ENCODE measurements at regions not wholly inside any gene's neighbourhood (a gene's known extent, or its start where the extent isn't known, plus 50 kb on each side); places are given as distances from the start of the nearest gene placed in this dataset.

DNA sequence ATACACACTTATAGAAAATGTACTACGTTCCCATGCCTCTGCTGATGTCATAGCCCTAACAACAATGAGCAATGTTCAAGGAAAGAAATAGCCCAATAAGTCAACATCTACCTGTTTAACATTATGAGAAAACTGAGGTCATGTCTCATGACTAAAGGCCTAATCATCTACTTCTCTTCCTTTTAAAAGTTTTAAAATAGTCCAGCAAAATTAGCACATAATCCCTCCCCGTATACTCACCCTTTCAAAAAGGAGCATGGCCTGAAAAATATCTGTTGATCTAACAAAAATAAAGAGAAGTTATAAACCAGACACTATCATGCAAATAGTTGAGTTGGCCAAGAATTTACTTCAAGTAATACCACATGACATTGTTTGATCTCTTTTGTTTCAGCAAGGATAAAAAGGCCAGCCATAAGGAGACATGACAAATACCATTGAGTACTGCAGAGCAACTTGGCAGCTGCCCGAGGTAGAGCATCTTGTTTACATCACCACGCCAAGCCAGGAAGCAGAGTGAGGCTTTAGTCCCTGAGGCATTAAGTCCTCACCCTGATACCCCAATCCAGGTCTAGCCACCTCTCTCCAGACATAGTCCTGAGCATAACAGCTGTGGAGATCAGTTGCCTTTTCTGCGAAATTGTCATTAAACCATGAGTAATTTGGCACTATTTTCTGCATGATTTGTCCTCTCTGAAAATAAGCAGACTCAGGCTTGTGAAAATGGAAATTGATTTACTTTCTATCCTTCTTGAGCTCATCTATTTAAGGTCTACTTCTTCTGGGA, 137.4 kb upstream of the ETAA1 start:
- Mint-ChIP-seq H3K27me3 (ENCODE audit: low read depth) (no peaks in the 10 kb centered on the region), H3K9me3 (no peaks in the 10 kb centered on the region), H3K4me3 (no peak overlapping the region), H3K36me3 (ENCODE audit: insufficient read depth in 1 of 3, low read depth in 3 of 3) (no peaks in the 10 kb centered on the region), H3K27ac (no peak overlapping the region), H3K4me1 (no peaks in the 10 kb centered on the region)
- H3K4me2 ChIP-seq (ENCODE audit: insufficient read depth, insufficient read length, low read length): no peak overlapping the region
- no peaks in the 10 kb centered on the region; the same call in 1 of the 2 replicates for H3K27me3 ChIP-seq (ENCODE audit: insufficient read depth, low read length)
- H3K14ac ChIP-seq (ENCODE audit: insufficient read depth, low read length): no peak overlapping the region
- no peak overlapping the region for H2BK120ac ChIP-seq (ENCODE audit: low read depth, low read length, poor library complexity, severe bottlenecking)
- no peaks in the 10 kb centered on the region for H4K20me1 ChIP-seq (ENCODE audit: control insufficient read depth, insufficient read depth, insufficient read length)
- no peak overlapping the region for H2AFZ ChIP-seq (ENCODE audit: low read length)
- no peak for DNase-seq
- H3K27ac ChIP-seq (ENCODE audit: insufficient read length, low read depth, low read length): no peak overlapping the region
- H3K4ac ChIP-seq (ENCODE audit: low read depth, low read length): no peak overlapping the region
- H3K23ac ChIP-seq (ENCODE audit: insufficient read length, low read depth, low read length): no peak overlapping the region
- H3K56ac ChIP-seq (ENCODE audit: insufficient read length, low read depth, low read length): no peak overlapping the region
- H2BK20ac ChIP-seq (ENCODE audit: low read depth, low read length, poor library complexity, severe bottlenecking): no peak overlapping the region
- no peak overlapping the region for H4K5ac ChIP-seq (ENCODE audit: insufficient read length, low read depth, low read length)
- H3K23me2 ChIP-seq (ENCODE audit: insufficient read length, low read depth, low read length, poor library complexity, severe bottlenecking): no peaks in the 10 kb centered on the region
- no peaks in the 10 kb centered on the region for H3K9me3 ChIP-seq (ENCODE audit: control insufficient read depth, low read depth, low read length)
- H3K9ac ChIP-seq (ENCODE audit: extremely low read depth, insufficient read length, low read length): no peak overlapping the region
- TF ChIP-seq, protein P1, sequence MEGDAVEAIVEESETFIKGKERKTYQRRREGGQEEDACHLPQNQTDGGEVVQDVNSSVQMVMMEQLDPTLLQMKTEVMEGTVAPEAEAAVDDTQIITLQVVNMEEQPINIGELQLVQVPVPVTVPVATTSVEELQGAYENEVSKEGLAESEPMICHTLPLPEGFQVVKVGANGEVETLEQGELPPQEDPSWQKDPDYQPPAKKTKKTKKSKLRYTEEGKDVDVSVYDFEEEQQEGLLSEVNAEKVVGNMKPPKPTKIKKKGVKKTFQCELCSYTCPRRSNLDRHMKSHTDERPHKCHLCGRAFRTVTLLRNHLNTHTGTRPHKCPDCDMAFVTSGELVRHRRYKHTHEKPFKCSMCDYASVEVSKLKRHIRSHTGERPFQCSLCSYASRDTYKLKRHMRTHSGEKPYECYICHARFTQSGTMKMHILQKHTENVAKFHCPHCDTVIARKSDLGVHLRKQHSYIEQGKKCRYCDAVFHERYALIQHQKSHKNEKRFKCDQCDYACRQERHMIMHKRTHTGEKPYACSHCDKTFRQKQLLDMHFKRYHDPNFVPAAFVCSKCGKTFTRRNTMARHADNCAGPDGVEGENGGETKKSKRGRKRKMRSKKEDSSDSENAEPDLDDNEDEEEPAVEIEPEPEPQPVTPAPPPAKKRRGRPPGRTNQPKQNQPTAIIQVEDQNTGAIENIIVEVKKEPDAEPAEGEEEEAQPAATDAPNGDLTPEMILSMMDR (conservative IDR thresholded peaks at IDR 0.05): no peak
- no peak overlapping the region for H4K91ac ChIP-seq (ENCODE audit: insufficient read length, low read depth, low read length)
- no peak overlapping the region for H2BK12ac ChIP-seq (ENCODE audit: insufficient read length, low read depth, low read length)
- no peak overlapping the region for H3T11ph ChIP-seq (ENCODE audit: low read length)
- H3K79me1 ChIP-seq (ENCODE audit: insufficient read depth, low read depth, low read length, poor library complexity, severe bottlenecking): no peaks in the 10 kb centered on the region
- H2BK15ac ChIP-seq (ENCODE audit: low read depth, low read length): no peak overlapping the region
- H2BK5ac ChIP-seq (ENCODE audit: insufficient read length, low read length): no peak overlapping the region
- H4K8ac ChIP-seq (replicated peaks; ENCODE audit: insufficient read length, low read depth, low read length): no peak overlapping the region
- no peak overlapping the region for H3K18ac ChIP-seq (ENCODE audit: insufficient read length, low read depth, low read length)
- WGBS (ENCODE audit: extremely low coverage, insufficient read length, low lambda C conversion rate): no CpG with 5 or more reads among the region's 5 CpGs
- no peaks in the 10 kb centered on the region for H3K4me1 ChIP-seq (ENCODE audit: insufficient read depth, low read length)
- no peak overlapping the region for H2AK5ac ChIP-seq (ENCODE audit: insufficient read length, low read length)
- no peaks in the 10 kb centered on the region for H3K79me2 ChIP-seq (ENCODE audit: insufficient read depth, low read length)

Measured in H9 (cell line).